ENCODE measurements at regions not wholly inside any gene's neighbourhood (a gene's known extent, or its start where the extent isn't known, plus 50 kb on each side); places are given as distances from the start of the nearest gene placed in this dataset.
A peak's percentile ranks its signal among the peaks of the same experiment; 100 is the strongest.

GRCh38 chr3:193780397-193780796, 187.4 kb downstream of the OPA1 start:
- H3K18ac ChIP-seq (ENCODE audit: extremely low read depth, low read length) = no peak overlapping the region; the same call in 1 of the 2 replicates
- ChIA-PET POLR2A (ENCODE audit: partially characterized antibody) (interaction anchor here (0.8 to 4.7 kb wide), 5 partner anchors 32 to 357 kb away, joined by 3 to 19 read pairs (median 3); partner anchors contain the start of gene HES1), CTCF (ENCODE audit: partially characterized antibody) (interaction anchor here (0.7 to 6.3 kb wide), 69 partner anchors 9 to 558 kb away, joined by 3 to 64 read pairs (median 4); no protein-coding TSS in a partner anchor)
- no peaks in the 10 kb centered on the region for H4K20me1 ChIP-seq (replicated peaks in 1 of 2; ENCODE audit: control insufficient read depth in 1 of 2, insufficient read depth in 2 of 2, low read length in 2 of 2)
- no peak overlapping the region for H3K56ac ChIP-seq (replicated peaks; ENCODE audit: insufficient read length, low read depth, low read length)
- no peak overlapping the region for H2BK5ac ChIP-seq (ENCODE audit: low read depth, low read length)
- H2AFZ ChIP-seq (ENCODE audit: low read length) = no peak overlapping the region
- H3K14ac ChIP-seq (ENCODE audit: insufficient read length) = no peak overlapping the region
- no peak overlapping the region for H2AK5ac ChIP-seq (ENCODE audit: low read depth, low read length)
- no peaks in the 10 kb centered on the region for H3K36me3 ChIP-seq (ENCODE audit: control insufficient read depth in 2 of 4, insufficient read depth in 4 of 4, low read length in 3 of 4)
- no peak overlapping the region for H4K8ac ChIP-seq (ENCODE audit: extremely low read depth, insufficient read depth, low read length)
- H3K4me1 ChIP-seq (replicated peaks in 1 of 4; ENCODE audit: control insufficient read depth in 3 of 4, insufficient read depth in 4 of 4, low read length in 3 of 4) = peaks cover 12 to 23% (median 19%) of the 10 kb centered on the region in 4 experiments
- H3K4me3 ChIP-seq (ENCODE audit: extremely low read depth in 1 of 4, insufficient read depth in 2 of 4, low read depth in 3 of 4, low read length in 4 of 4) = no peak overlapping the region
- H3K4me2 ChIP-seq (ENCODE audit: insufficient read depth in 1 of 2, low read depth in 2 of 2, low read length in 2 of 2) = peak overlapping the region; percentile 9 to 34; a peak in 2 of 4 replicates
- H3K27me3 ChIP-seq (replicated peaks in 1 of 4; ENCODE audit: control insufficient read depth in 3 of 4, extremely low read depth in 1 of 4, insufficient read depth in 3 of 4, low read length in 3 of 4) = peaks cover 0 to 20% (median 4%) of the 10 kb centered on the region in 4 experiments; a peak in 5 of 7 replicates
- no peak overlapping the region for H2BK120ac ChIP-seq (replicated peaks; ENCODE audit: low read depth, low read length)
- no peak overlapping the region for H3K9ac ChIP-seq (replicated peaks in 1 of 4; ENCODE audit: extremely low read depth in 1 of 4, low read depth in 3 of 4, low read length in 3 of 4)
- H2BK15ac ChIP-seq (ENCODE audit: low read length) = no peak overlapping the region
- no peaks in the 10 kb centered on the region for H3K79me1 ChIP-seq (ENCODE audit: low read depth, low read length)
- DNase-seq (ENCODE audit: low read depth in 1 of 2, low spot score in 2 of 2) (peak in 1 of 2 experiments; percentile 43), FAIRE-seq (no peak)
- H2BK20ac ChIP-seq (ENCODE audit: low read length) = no peak overlapping the region; the same call in 1 of the 2 replicates
- 61% methylated on average over 8 of the region's 8 CpGs; no CpG with 5 or more reads in 1 of the 2 experiments for WGBS, 2 experiments (ENCODE audit: extremely low coverage in 1 of 2, insufficient coverage in 1 of 2, insufficient read length in 1 of 2, insufficient replicate concordance in 2 of 2, low coverage in 1 of 2, low lambda C conversion rate in 2 of 2, missing lambda C conversion rate in 1 of 2)
- no peak overlapping the region for H4K5ac ChIP-seq (ENCODE audit: insufficient read length, low read depth, low read length)
- H2BK12ac ChIP-seq (ENCODE audit: low read depth, low read length) = no peak overlapping the region; the same call in 1 of the 2 replicates
- H3K23me2 ChIP-seq (ENCODE audit: low read depth, low read length) = no peaks in the 10 kb centered on the region
- no peak overlapping the region for H3K4ac ChIP-seq (replicated peaks; ENCODE audit: insufficient read length, low read depth, low read length)
- H3K27ac ChIP-seq (ENCODE audit: low read depth, low read length) = no peak overlapping the region
- H3K79me2 ChIP-seq (ENCODE audit: control insufficient read depth in 1 of 2, insufficient read depth in 2 of 2, low read length in 2 of 2) = no peaks in the 10 kb centered on the region
- H4K91ac ChIP-seq (replicated peaks; ENCODE audit: insufficient read length, low read length) = peak overlapping the region; percentile 61
- no peaks in the 10 kb centered on the region for H3K9me3 ChIP-seq (ENCODE audit: insufficient read depth in 2 of 2, low read depth in 1 of 2, low read length in 1 of 2)
- no peak overlapping the region for H3K23ac ChIP-seq (ENCODE audit: insufficient read length)
- no peak for TF ChIP-seq TCF12 (IDR thresholded peaks at IDR 0.05; ENCODE audit: low read depth, low read length)
- TF ChIP-seq BRCA1 (IDR thresholded peaks at IDR 0.05; ENCODE audit: low read depth, low read length) = no peak
- TF ChIP-seq RXRA (IDR thresholded peaks at IDR 0.05; ENCODE audit: insufficient read depth, low read depth, low read length) = no peak
- no peak for TF ChIP-seq BACH1 (IDR thresholded peaks at IDR 0.05; ENCODE audit: low read length)
- no peak for TF ChIP-seq KDM4A (IDR thresholded peaks at IDR 0.05; ENCODE audit: low read depth, low read length, severe bottlenecking)
- no peak for TF ChIP-seq TAF7 (optimal IDR thresholded peaks at IDR 0.05; ENCODE audit: borderline replicate concordance, low read depth, low read length)
- TF ChIP-seq RBBP5 (IDR thresholded peaks at IDR 0.05; ENCODE audit: borderline replicate concordance, low read depth, low read length) = no peak
- no peak for TF ChIP-seq CTCF (IDR thresholded peaks at IDR 0.05; ENCODE audit: control extremely low read depth in 1 of 3, insufficient read depth in 1 of 3, low read depth in 1 of 3, low read length in 3 of 3)
- no peak for TF ChIP-seq RNF2 (IDR thresholded peaks at IDR 0.05; ENCODE audit: borderline replicate concordance, low read depth, low read length, missing control alignments, poor library complexity, severe bottlenecking)
- no peak for TF ChIP-seq CBX5 (IDR thresholded peaks at IDR 0.05; ENCODE audit: low read depth, low read length)
- no peak for TF ChIP-seq EZH2 (IDR thresholded peaks at IDR 0.05; ENCODE audit: low read depth, low read length, severe bottlenecking)

Data from H1 (cell line).